A549 (cell line): ENCODE measurements at regions not wholly inside any gene's neighbourhood (a gene's known extent, or its start where the extent isn't known, plus 50 kb on each side); places are given as distances from the start of the nearest gene placed in this dataset.

ENCODE experiments used
- ATAC-seq, 2 experiments: fragments of 200-7000 bp in 1 of 2; fragments of >200 bp in 1 of 2; cut with Nextera tagmentation in 1 of 2; cut with Tn5 transposase in 1 of 2; 3 replicates each; pipeline versions ENCODE4 v1.8.0 to v1.9.1; 2018 to 2020; ENCODE audit warnings: mild to moderate bottlenecking in 1 of 2, moderate library complexity in 1 of 2
- CTCF ChIA-PET: fragments of 300-600 bp; sonication (Branson Sonifier 250); formaldehyde crosslinking; extraction: SDS; loops from one replicate; lab custom pipeline; 2021; ENCODE audit warnings: antibody characterized with exemption, inconsistent platforms; lab: Yijun Ruan, JAX
- POLR2A ChIA-PET: fragments of 350-600 bp; formaldehyde crosslinking; extraction: SDS; loops from one replicate; lab custom pipeline; 2021; ENCODE audit warnings: antibody characterized with exemption, inconsistent platforms; lab: Yijun Ruan, JAX
- DNase-seq, 2 experiments: peaks; one replicate each; pipeline versions ENCODE4 v3.0.0 to v3.0.0-alpha.2; 2011 to 2016; ENCODE audit warnings: low read depth in 1 of 2, low spot score in 1 of 2
- FAIRE-seq: peaks from 2 replicates; lab custom pipeline; 2011; peaks lifted over from hg19 to GRCh38; lab: Jason Lieb, UNC
- H3K27ac ChIP-seq, 2 experiments: fragments of >200 bp; sonication (Bioruptor Twin); formaldehyde crosslinking; 3 replicates each; pipeline ENCODE4 v1.5.1; 2016 to 2017
- H3K4me1 ChIP-seq: fragments of >200 bp; sonication (Bioruptor Twin); formaldehyde crosslinking; 3 replicates; pipeline ENCODE4 v1.6.1; 2016
- H3K4me2 ChIP-seq: fragments of >200 bp; sonication (Bioruptor Twin); formaldehyde crosslinking; 3 replicates; pipeline ENCODE4 v1.6.1; 2016
- H3K4me3 ChIP-seq: fragments of >200 bp; sonication (Bioruptor Twin); formaldehyde crosslinking; 3 replicates; pipeline ENCODE4 v1.5.1; 2016
- H3K9me3 ChIP-seq: fragments of >200 bp; sonication (Bioruptor Twin); formaldehyde crosslinking; 3 replicates; pipeline ENCODE4 v1.6.1; 2016
- BHLHE40 ChIP-seq: IDR thresholded peaks from 2 replicates; pipeline ENCODE4 v1.6.1; 2012; ENCODE audit warnings: low read depth, low read length, inconsistent platforms
- CEBPB ChIP-seq, 2 experiments: fragments of >200 bp in 1 of 2; sonication (Bioruptor Twin) in 1 of 2; formaldehyde crosslinking in 1 of 2; IDR thresholded peaks; 2 replicates each; pipeline ENCODE4 v1.6.1; 2012 to 2016
- CHD4 ChIP-seq: fragments of 200-600 bp; sonication (generic); IDR thresholded peaks from 2 replicates; pipeline ENCODE4 v1.6.1; 2016; ENCODE audit warnings: antibody characterized with exemption, mild to moderate bottlenecking, borderline replicate concordance
- EP300 ChIP-seq, 2 experiments: fragments of >200 bp; sonication (Bioruptor Twin); formaldehyde crosslinking; IDR thresholded peaks; 2 replicates in 1 of 2; 3 replicates in 1 of 2; pipeline ENCODE4 v1.6.1; 2016 to 2017
- FOSB ChIP-seq: fragments of 250-450 bp; sonication (Bioruptor Pico); IDR thresholded peaks from 2 replicates; pipeline ENCODE4 v1.5.0; 2020; ENCODE audit warnings: mild to moderate bottlenecking, moderate library complexity
- FOXS1 ChIP-seq: fragments of 250-450 bp; sonication (Bioruptor Pico); IDR thresholded peaks from 2 replicates; pipeline ENCODE4 v1.5.0; 2020; ENCODE audit warnings: mild to moderate bottlenecking, moderate library complexity
- HDAC2 ChIP-seq: fragments of 200-600 bp; sonication (generic); IDR thresholded peaks from 2 replicates; pipeline ENCODE4 v1.6.1; 2016
- HOXA7 ChIP-seq: fragments of 250-450 bp; sonication (Bioruptor Pico); IDR thresholded peaks from 2 replicates; pipeline ENCODE4 v1.5.0; 2020; ENCODE audit warnings: mild to moderate bottlenecking, moderate library complexity
- HOXB5 ChIP-seq: fragments of 250-450 bp; sonication (Bioruptor Pico); IDR thresholded peaks from 2 replicates; pipeline ENCODE4 v1.5.0; 2020; ENCODE audit warnings: mild to moderate bottlenecking, moderate library complexity
- JUN ChIP-seq, 2 experiments: fragments of >200 bp; sonication (Bioruptor Twin); formaldehyde crosslinking; IDR thresholded peaks; 2 replicates in 1 of 2; 3 replicates in 1 of 2; pipeline ENCODE4 v1.6.1; 2016 to 2017
- KDM1A ChIP-seq: fragments of 200-600 bp; sonication (generic); IDR thresholded peaks from 2 replicates; pipeline ENCODE4 v1.6.1; 2016; ENCODE audit warnings: low read depth, mild to moderate bottlenecking
- KDM5A ChIP-seq: fragments of 200-600 bp; sonication (generic); IDR thresholded peaks from 2 replicates; pipeline ENCODE4 v1.6.1; 2016; ENCODE audit warnings: antibody characterized with exemption, mild to moderate bottlenecking
- MAFK ChIP-seq: fragments of 450-650 bp; IDR thresholded peaks from 2 replicates; pipeline ENCODE4 v1.6.1; 2014; ENCODE audit not compliant: partially characterized antibody
- NPAS2 ChIP-seq: fragments of 250-450 bp; sonication (Bioruptor Pico); IDR thresholded peaks from 2 replicates; pipeline ENCODE4 v1.8.0; 2022; ENCODE audit warnings: mild to moderate bottlenecking, moderate library complexity, borderline replicate concordance
- PHF8 ChIP-seq: fragments of 200-600 bp; sonication (generic); IDR thresholded peaks from 2 replicates; pipeline ENCODE4 v1.6.1; 2016; ENCODE audit warnings: low read depth, mild to moderate bottlenecking, antibody characterized with exemption, moderate library complexity, borderline replicate concordance
- RARB ChIP-seq: fragments of 250-450 bp; sonication (Bioruptor Pico); IDR thresholded peaks from 2 replicates; pipeline ENCODE4 v1.8.0; 2021; ENCODE audit warnings: mild to moderate bottlenecking, moderate library complexity
- SREBF2 ChIP-seq: fragments of 450-650 bp; IDR thresholded peaks from 2 replicates; pipeline ENCODE4 v1.6.1; 2014; ENCODE audit warnings: mild to moderate bottlenecking, moderate library complexity
- ZFP36 ChIP-seq: fragments of 450-650 bp; IDR thresholded peaks from 2 replicates; pipeline ENCODE4 v1.6.1; 2014; ENCODE audit warnings: borderline replicate concordance; ENCODE audit not compliant: partially characterized antibody
- WGBS: methylation state at CpG from one replicate; pipeline ENCODE4 v1.1.6; 2017; ENCODE audit errors: missing lambda C conversion rate; 5-methylcytosine and 5-hydroxymethylcytosine counted together
- TF ChIP-seq, protein P1 (sequence below): fragments of >200 bp; sonication (Bioruptor Twin); formaldehyde crosslinking; IDR thresholded peaks from 3 replicates; pipeline ENCODE4 v1.6.1; 2016
- TF ChIP-seq, protein P2 (sequence below): fragments of >200 bp; sonication (Bioruptor Twin); formaldehyde crosslinking; IDR thresholded peaks from 3 replicates; pipeline ENCODE4 v1.5.1; 2016
- TF ChIP-seq, protein P3 (sequence below): fragments of >200 bp; sonication (Bioruptor Twin); formaldehyde crosslinking; IDR thresholded peaks from 2 replicates; pipeline ENCODE4 v1.6.1; 2016
- TF ChIP-seq, protein P4 (sequence below): fragments of 450-650 bp; IDR thresholded peaks from 2 replicates; pipeline ENCODE4 v1.6.1; 2014; ENCODE audit warnings: antibody characterized with exemption
- TF ChIP-seq, protein P5 (sequence below): fragments of 150-350 bp; IDR thresholded peaks from 2 replicates; pipeline ENCODE4 v1.6.1; 2014; ENCODE audit warnings: low read depth, mild to moderate bottlenecking, low read length

DNA sequence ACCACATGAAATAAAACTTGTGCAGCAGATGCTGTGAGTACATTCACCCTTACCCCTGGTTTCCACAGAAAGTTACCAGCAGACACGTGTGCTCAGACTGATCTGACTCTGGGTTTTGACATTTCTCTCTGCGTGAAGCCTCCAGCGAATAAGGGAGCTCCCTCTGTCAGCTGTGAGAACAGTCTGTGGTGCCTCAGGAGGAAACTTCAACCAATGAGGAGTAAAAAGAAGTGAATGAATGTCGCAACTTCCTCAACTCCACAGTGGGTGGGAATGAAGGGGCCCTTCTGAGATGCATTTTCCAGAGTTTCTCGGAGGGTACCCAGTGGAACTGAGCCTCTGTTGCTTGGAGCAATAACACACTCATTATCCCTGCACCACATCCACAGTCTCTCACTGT is 743.4 kb downstream of the TNS3 start:
- H3K4me1 ChIP-seq, result no peaks in the 10 kb centered on the region
- H3K27ac ChIP-seq, result no peak overlapping the region
- no peaks in the 10 kb centered on the region for H3K9me3 ChIP-seq
- CTCF ChIA-PET, result no interaction called here
- H3K4me2 ChIP-seq, result no peak overlapping the region
- 71% methylated on average over 5 of the region's 5 CpGs for WGBS
- FAIRE-seq, result no peak
- no peak for ATAC-seq
- TF ChIP-seq JUN (IDR thresholded peaks at IDR 0.05), result no peak
- TF ChIP-seq, protein P1, sequence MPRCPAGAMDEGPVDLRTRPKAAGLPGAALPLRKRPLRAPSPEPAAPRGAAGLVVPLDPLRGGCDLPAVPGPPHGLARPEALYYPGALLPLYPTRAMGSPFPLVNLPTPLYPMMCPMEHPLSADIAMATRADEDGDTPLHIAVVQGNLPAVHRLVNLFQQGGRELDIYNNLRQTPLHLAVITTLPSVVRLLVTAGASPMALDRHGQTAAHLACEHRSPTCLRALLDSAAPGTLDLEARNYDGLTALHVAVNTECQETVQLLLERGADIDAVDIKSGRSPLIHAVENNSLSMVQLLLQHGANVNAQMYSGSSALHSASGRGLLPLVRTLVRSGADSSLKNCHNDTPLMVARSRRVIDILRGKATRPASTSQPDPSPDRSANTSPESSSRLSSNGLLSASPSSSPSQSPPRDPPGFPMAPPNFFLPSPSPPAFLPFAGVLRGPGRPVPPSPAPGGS, result no peak
- no peak for TF ChIP-seq EP300 (IDR thresholded peaks at IDR 0.05)
- no peak for TF ChIP-seq BHLHE40
- TF ChIP-seq, protein P2, sequence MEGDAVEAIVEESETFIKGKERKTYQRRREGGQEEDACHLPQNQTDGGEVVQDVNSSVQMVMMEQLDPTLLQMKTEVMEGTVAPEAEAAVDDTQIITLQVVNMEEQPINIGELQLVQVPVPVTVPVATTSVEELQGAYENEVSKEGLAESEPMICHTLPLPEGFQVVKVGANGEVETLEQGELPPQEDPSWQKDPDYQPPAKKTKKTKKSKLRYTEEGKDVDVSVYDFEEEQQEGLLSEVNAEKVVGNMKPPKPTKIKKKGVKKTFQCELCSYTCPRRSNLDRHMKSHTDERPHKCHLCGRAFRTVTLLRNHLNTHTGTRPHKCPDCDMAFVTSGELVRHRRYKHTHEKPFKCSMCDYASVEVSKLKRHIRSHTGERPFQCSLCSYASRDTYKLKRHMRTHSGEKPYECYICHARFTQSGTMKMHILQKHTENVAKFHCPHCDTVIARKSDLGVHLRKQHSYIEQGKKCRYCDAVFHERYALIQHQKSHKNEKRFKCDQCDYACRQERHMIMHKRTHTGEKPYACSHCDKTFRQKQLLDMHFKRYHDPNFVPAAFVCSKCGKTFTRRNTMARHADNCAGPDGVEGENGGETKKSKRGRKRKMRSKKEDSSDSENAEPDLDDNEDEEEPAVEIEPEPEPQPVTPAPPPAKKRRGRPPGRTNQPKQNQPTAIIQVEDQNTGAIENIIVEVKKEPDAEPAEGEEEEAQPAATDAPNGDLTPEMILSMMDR, result no peak
- TF ChIP-seq KDM5A, result no peak
- no peak for TF ChIP-seq ZFP36
- POLR2A ChIA-PET, result no interaction called here
- H3K4me3 ChIP-seq, result no peak overlapping the region
- DNase-seq, result no peak

DNA sequence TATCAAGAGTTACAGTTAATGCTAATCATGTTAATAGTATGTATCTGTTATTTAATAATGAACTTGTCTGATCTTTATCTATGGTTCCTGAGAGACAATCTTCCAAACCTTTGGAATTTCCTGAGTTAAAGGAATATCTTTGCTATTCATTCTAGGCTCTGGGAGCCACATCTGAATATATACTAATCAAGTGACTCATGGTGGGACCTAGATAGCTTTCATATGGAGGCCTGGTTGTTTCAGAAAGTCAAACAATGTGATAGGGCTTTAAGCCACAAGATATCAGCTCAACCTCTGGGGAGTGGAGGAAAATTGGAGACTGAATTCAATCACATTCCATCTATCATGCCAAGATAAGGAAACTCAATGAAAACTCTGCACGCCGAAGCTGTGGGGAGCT is 746.4 kb downstream of the TNS3 start:
- H3K4me1 ChIP-seq, result no peaks in the 10 kb centered on the region
- H3K27ac ChIP-seq, result no peak overlapping the region
- POLR2A ChIA-PET, result no interaction called here
- no peak for ATAC-seq
- H3K4me2 ChIP-seq, result no peak overlapping the region
- no peak for FAIRE-seq
- no peaks in the 10 kb centered on the region for H3K9me3 ChIP-seq
- TF ChIP-seq RARB (CRISPR knock-in tag) (no peak), HOXB5 (CRISPR knock-in tag) (no peak), SREBF2 (no peak), HOXA7 (no peak), HDAC2 (no peak), CEBPB (IDR thresholded peaks at IDR 0.05) (no peak), NPAS2 (CRISPR knock-in tag) (no peak), MAFK (no peak), FOSB (CRISPR knock-in tag) (no peak), FOXS1 (CRISPR knock-in tag) (no peak), BHLHE40 (no peak), ZFP36 (no peak), KDM1A (no peak), JUN (IDR thresholded peaks at IDR 0.05) (no peak), PHF8 (no peak), CHD4 (no peak)
- TF ChIP-seq, protein P3, sequence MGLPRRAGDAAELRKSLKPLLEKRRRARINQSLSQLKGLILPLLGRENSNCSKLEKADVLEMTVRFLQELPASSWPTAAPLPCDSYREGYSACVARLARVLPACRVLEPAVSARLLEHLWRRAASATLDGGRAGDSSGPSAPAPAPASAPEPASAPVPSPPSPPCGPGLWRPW, result no peak
- TF ChIP-seq, protein P4, sequence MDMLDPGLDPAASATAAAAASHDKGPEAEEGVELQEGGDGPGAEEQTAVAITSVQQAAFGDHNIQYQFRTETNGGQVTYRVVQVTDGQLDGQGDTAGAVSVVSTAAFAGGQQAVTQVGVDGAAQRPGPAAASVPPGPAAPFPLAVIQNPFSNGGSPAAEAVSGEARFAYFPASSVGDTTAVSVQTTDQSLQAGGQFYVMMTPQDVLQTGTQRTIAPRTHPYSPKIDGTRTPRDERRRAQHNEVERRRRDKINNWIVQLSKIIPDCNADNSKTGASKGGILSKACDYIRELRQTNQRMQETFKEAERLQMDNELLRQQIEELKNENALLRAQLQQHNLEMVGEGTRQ, result no peak
- TF ChIP-seq, protein P5, sequence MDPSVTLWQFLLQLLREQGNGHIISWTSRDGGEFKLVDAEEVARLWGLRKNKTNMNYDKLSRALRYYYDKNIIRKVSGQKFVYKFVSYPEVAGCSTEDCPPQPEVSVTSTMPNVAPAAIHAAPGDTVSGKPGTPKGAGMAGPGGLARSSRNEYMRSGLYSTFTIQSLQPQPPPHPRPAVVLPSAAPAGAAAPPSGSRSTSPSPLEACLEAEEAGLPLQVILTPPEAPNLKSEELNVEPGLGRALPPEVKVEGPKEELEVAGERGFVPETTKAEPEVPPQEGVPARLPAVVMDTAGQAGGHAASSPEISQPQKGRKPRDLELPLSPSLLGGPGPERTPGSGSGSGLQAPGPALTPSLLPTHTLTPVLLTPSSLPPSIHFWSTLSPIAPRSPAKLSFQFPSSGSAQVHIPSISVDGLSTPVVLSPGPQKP, result no peak
- TF ChIP-seq, all 56 proteins: peak for 0
- H3K4me3 ChIP-seq, result no peak overlapping the region
- DNase-seq, result no peak
- 92% methylated on average over 2 of the region's 2 CpGs for WGBS
- CTCF ChIA-PET, result no interaction called here
